CD4-positive, alpha-beta T cell (primary cell): ENCODE measurements at regions not wholly inside any gene's neighbourhood (a gene's known extent, or its start where the extent isn't known, plus 50 kb on each side); places are given as distances from the start of the nearest gene placed in this dataset.

ENCODE experiments used
- ATAC-seq: fragments of 200-7000 bp; cut with Tn5 transposase; one replicate; pipeline ENCODE4 v1.10.0; 2022; ENCODE audit warnings: mild to moderate bottlenecking; ENCODE audit not compliant: poor library complexity
- CTCF ChIA-PET: fragments of 350-600 bp; sonication (Branson Sonifier 250); formaldehyde crosslinking; loops from one replicate; lab custom pipeline; 2021; ENCODE audit warnings: antibody characterized with exemption, inconsistent platforms; lab: Charles Lee
- POLR2A ChIA-PET: fragments of 350-600 bp; sonication (Branson Sonifier 250); formaldehyde crosslinking; loops from one replicate; lab custom pipeline; 2021; ENCODE audit warnings: antibody characterized with exemption, inconsistent platforms; lab: Charles Lee
- DNase-seq, 14 experiments: peaks; one replicate each; pipeline ENCODE4 v3.0.0-alpha.2; 2013 to 2020; ENCODE audit warnings: mixed read lengths in 2 of 14
- H3K27ac ChIP-seq, 2 donors: one replicate each; pipeline versions ENCODE4 v1.5.1 to v1.7.0; 2013; ENCODE audit warnings: low read length in 2 of 2, low read depth in 1 of 2, mild to moderate bottlenecking in 1 of 2
- H3K27me3 ChIP-seq, 2 experiments: 1 replicate in 1 of 2; 2 replicates in 1 of 2; pipeline versions ENCODE4 v1.6.1 to v1.7.0; 2013; ENCODE audit warnings: low read length in 2 of 2, control low read depth in 1 of 2, mild to moderate bottlenecking in 1 of 2, moderate library complexity in 1 of 2; ENCODE audit not compliant: insufficient read depth in 2 of 2, control insufficient read depth in 1 of 2
- H3K36me3 ChIP-seq: one replicate; pipeline ENCODE4 v1.6.1; 2013; ENCODE audit warnings: low read length, control low read depth; ENCODE audit not compliant: insufficient read depth
- H3K4me1 ChIP-seq: one replicate; pipeline ENCODE4 v1.6.1; 2013; ENCODE audit warnings: low read length, control low read depth; ENCODE audit not compliant: insufficient read depth
- H3K4me3 ChIP-seq: one replicate; pipeline ENCODE4 v1.5.1; 2013; ENCODE audit warnings: mild to moderate bottlenecking, low read length, moderate library complexity
- H3K9me3 ChIP-seq, 2 experiments: 1 replicate in 1 of 2; 2 replicates in 1 of 2; pipeline versions ENCODE4 v1.6.1 to v1.7.0; 2013; ENCODE audit warnings: low read length in 2 of 2, mild to moderate bottlenecking in 2 of 2, control low read depth in 1 of 2, moderate library complexity in 1 of 2; ENCODE audit not compliant: control insufficient read depth in 1 of 2, insufficient read depth in 1 of 2
- H3K27ac Mint-ChIP-seq: one replicate; pipeline ENCODE4 v1.8.0; 2020; ENCODE audit warnings: mixed read lengths
- H3K27me3 Mint-ChIP-seq: one replicate; pipeline ENCODE4 v1.8.0; 2021; ENCODE audit warnings: mixed read lengths
- H3K36me3 Mint-ChIP-seq: one replicate; pipeline ENCODE4 v1.8.0; 2021; ENCODE audit warnings: low read depth, mixed read lengths
- H3K4me1 Mint-ChIP-seq: one replicate; pipeline ENCODE4 v1.8.0; 2021; ENCODE audit warnings: low read depth, mixed read lengths
- H3K4me3 Mint-ChIP-seq: one replicate; pipeline ENCODE4 v1.8.0; 2020; ENCODE audit warnings: mild to moderate bottlenecking, mixed read lengths
- H3K9me3 Mint-ChIP-seq: one replicate; pipeline ENCODE4 v1.8.0; 2020; ENCODE audit warnings: mixed read lengths
- CTCF ChIP-seq: fragments of 200-600 bp; IDR thresholded peaks from one replicate; pipeline ENCODE4 v1.8.0; 2022; ENCODE audit warnings: antibody characterized with exemption, mild to moderate bottlenecking
- intact Hi-C, 2 experiments: fragments of 100-400 bp; cut with DNase I in 1 of 2; cut with micrococcal nuclease in 1 of 2; formaldehyde crosslinking; loops; one replicate each; pipeline versions ENCODE4 v1.15.1 to v1.9.0; 2023 to 2025; cut with DNase I, micrococcal nuclease

GRCh38 chr6:166697113-166697512, 70.1 kb upstream of the RPS6KA2 start:
- CTCF ChIA-PET = no interaction called here
- Histone ChIP-seq H3K9me3 (no peaks in the 10 kb centered on the region), H3K27ac (no peak overlapping the region), H3K27me3 (no peaks in the 10 kb centered on the region), H3K36me3 (no peaks in the 10 kb centered on the region), H3K4me1 (no peaks in the 10 kb centered on the region), H3K4me3 (no peak overlapping the region)
- ATAC-seq (no peak), DNase-seq (no peak)
- POLR2A ChIA-PET = no interaction called here
- no peaks in the 10 kb centered on the region for H3K4me1 Mint-ChIP-seq
- no peaks in the 10 kb centered on the region for H3K27me3 Mint-ChIP-seq
- TF ChIP-seq CTCF = no peak
- no peaks in the 10 kb centered on the region for H3K9me3 Mint-ChIP-seq
- no peak overlapping the region for H3K27ac Mint-ChIP-seq
- no peaks in the 10 kb centered on the region for H3K36me3 Mint-ChIP-seq
- intact Hi-C loops = no loop called here
- no peak overlapping the region for H3K4me3 Mint-ChIP-seq

DNA sequence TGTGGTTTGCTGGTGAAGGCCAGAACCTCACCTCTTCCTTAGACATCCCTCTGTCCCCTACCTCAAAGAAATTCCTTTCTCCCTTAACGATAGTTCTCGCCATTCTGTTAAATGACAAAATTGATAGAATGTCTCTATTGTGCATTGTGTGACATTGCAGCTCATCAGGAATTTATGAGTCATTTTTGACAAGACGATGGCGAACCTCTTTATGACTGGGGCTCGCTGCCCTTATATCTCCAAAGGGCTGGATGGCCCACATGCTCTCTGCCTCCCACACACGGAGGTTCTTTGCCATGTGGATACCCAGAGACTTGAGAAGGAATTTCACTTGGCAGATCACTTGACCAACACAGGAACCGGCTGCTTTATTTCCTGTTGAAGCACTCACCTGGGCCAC, 66.8 kb upstream of the RPS6KA2 start:
- Mint-ChIP-seq H3K4me3 (no peak overlapping the region), H3K9me3 (no peaks in the 10 kb centered on the region), H3K4me1 (no peaks in the 10 kb centered on the region), H3K27me3 (no peaks in the 10 kb centered on the region), H3K36me3 (no peaks in the 10 kb centered on the region), H3K27ac (no peak overlapping the region)
- DNase-seq = no peak
- H3K4me3 ChIP-seq = no peak overlapping the region
- H3K4me1 ChIP-seq = no peaks in the 10 kb centered on the region
- H3K36me3 ChIP-seq = no peaks in the 10 kb centered on the region
- no peaks in the 10 kb centered on the region for H3K9me3 ChIP-seq
- intact Hi-C loops = no loop called here
- POLR2A ChIA-PET = no interaction called here
- TF ChIP-seq CTCF = no peak
- H3K27ac ChIP-seq = no peak overlapping the region
- no peak for ATAC-seq
- CTCF ChIA-PET = no interaction called here
- no peaks in the 10 kb centered on the region for H3K27me3 ChIP-seq

DNA sequence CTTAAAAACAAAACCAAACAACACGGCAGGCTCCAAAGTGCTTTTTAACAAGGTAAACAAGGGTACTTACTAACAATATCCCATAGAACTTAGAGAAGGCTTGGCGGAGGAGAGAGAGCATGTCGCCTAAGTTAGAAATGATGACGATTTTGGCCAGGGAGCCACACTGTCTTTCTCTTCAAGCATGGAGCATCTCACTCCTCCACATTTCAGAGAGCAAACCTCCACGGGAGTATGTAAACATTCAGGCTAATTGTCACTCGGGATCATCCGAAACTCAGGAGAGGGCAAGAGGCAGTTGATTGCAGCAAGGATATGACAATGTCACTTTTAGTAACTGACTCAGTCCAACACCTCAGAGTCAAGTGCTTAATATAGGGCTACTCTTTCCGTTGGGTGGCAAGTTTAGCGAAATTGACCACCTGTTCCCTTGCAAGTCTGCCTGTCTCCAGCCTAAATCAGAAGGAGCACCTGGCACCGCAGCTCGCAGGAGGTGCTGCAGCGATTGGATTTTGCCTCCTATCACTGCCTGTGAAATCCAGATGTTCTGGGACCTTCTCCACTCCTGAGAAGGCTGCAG, 65.8 kb upstream of the RPS6KA2 start:
- H3K36me3 Mint-ChIP-seq = no peaks in the 10 kb centered on the region
- intact Hi-C loops = no loop called here

More for the DNA sequence above, 65.8 kb upstream of the RPS6KA2 start:
- no peaks in the 10 kb centered on the region for H3K9me3 Mint-ChIP-seq
- H3K4me3 Mint-ChIP-seq = no peak overlapping the region
- ChIA-PET CTCF (no interaction called here), POLR2A (no interaction called here)
- Histone ChIP-seq H3K36me3 (no peaks in the 10 kb centered on the region), H3K9me3 (no peaks in the 10 kb centered on the region), H3K4me3 (no peak overlapping the region), H3K27me3 (no peaks in the 10 kb centered on the region), H3K27ac (no peak overlapping the region), H3K4me1 (no peaks in the 10 kb centered on the region)
- no peak for DNase-seq
- no peak for TF ChIP-seq CTCF
- no peaks in the 10 kb centered on the region for H3K4me1 Mint-ChIP-seq
- ATAC-seq = no peak
- no peaks in the 10 kb centered on the region for H3K27me3 Mint-ChIP-seq
- no peak overlapping the region for H3K27ac Mint-ChIP-seq
